ENCODE measurements at regions not wholly inside any gene's neighbourhood (a gene's known extent, or its start where the extent isn't known, plus 50 kb on each side); places are given as distances from the start of the nearest gene placed in this dataset.

DNA sequence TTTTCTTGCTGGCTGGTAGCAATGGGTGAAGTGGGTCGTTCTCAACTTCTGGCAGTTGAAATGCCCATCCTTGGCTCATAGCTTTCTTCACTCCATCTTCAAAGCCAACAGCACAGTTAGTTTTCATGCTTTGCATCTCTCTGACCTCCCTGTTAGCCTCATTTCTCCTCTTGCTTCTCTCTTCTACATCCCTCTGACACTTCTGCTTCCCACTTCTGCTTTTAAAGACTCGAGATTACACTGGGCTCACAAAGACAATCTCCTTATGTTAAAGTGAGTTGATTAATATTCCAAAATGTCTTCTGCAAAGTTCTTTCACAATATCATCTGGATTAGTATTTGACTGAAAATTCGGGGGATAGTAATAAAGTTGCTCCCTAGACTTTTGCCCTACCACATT is 684.8 kb upstream of the CCNG1 start:
- no peaks in the 10 kb centered on the region for H4K20me1 ChIP-seq (ENCODE audit: insufficient read depth, low read length)
- POLR2A ChIA-PET (ENCODE audit: unreplicated experiment) = interaction anchor here (0.7 kb wide), 1 partner anchor 157 kb away, joined by 7 read pairs; no protein-coding TSS in a partner anchor
- no peak overlapping the region for H3K14ac ChIP-seq (replicated peaks; ENCODE audit: low read depth, low read length)
- H2AK5ac ChIP-seq (ENCODE audit: low read depth, low read length) = no peak overlapping the region
- H3K18ac ChIP-seq (ENCODE audit: low read depth, low read length) = no peak overlapping the region
- no peak overlapping the region for H2AK9ac ChIP-seq (replicated peaks; ENCODE audit: low read depth, low read length, poor library complexity)
- in situ Hi-C loops (cut with MboI; ENCODE audit: low sequenced_read_pairs) (no loop called here), dilution Hi-C loops (cut with HindIII; ENCODE audit: low sequenced_read_pairs, unreplicated experiment) (no loop called here), intact Hi-C loops (cut with micrococcal nuclease) (no loop called here)
- H3K4me3 ChIP-seq (ENCODE audit: insufficient read depth, low read depth, low read length) = no peak overlapping the region
- no peak overlapping the region for H3K23ac ChIP-seq (ENCODE audit: low read depth, low read length)
- no peaks in the 10 kb centered on the region for H3K36me3 ChIP-seq (ENCODE audit: control insufficient read depth, insufficient read depth, low read length)
- no peak overlapping the region for H2AFZ ChIP-seq (replicated peaks; ENCODE audit: low read length, poor library complexity)
- BruUV-seq (replicated peaks) = no TSS peak
- H2BK5ac ChIP-seq (ENCODE audit: low read depth, low read length, poor library complexity, severe bottlenecking) = no peak overlapping the region
- H3K9ac ChIP-seq (ENCODE audit: low read depth, low read length) = no peak overlapping the region
- no peaks in the 10 kb centered on the region for H3K4me1 ChIP-seq (ENCODE audit: control insufficient read depth, insufficient read depth, low read length)
- WGBS, 2 experiments (ENCODE audit: extremely low coverage in 2 of 2, insufficient read length in 1 of 2) = no CpG with 5 or more reads among the region's 3 CpGs
- 0 out of 2 replicates have a peak, but pooled peaks cover 2% of the 10 kb centered on the region for H3K9me3 ChIP-seq (ENCODE audit: control insufficient read depth, insufficient read depth, low read length)
- H3K27me3 ChIP-seq (ENCODE audit: control insufficient read depth, insufficient read depth, low read length) = no peaks in the 10 kb centered on the region
- H3K4me2 ChIP-seq (ENCODE audit: low read depth, low read length) = no peak overlapping the region
- no peak overlapping the region for H4K91ac ChIP-seq (ENCODE audit: insufficient read depth, low read depth, low read length)
- H2BK120ac ChIP-seq (ENCODE audit: low read depth, low read length) = no peak overlapping the region
- H4K8ac ChIP-seq (ENCODE audit: low read depth in 2 of 2, low read length in 2 of 2) = no peak overlapping the region
- DNase-seq (no peak), ATAC-seq (ENCODE audit: low read depth) (no peak)
- H3K79me1 ChIP-seq (ENCODE audit: low read depth in 1 of 2, low read length in 2 of 2) = no peaks in the 10 kb centered on the region
- no peak overlapping the region for H3K56ac ChIP-seq (ENCODE audit: extremely low read depth, insufficient read depth, low read length)
- H2BK20ac ChIP-seq (ENCODE audit: low read depth, low read length) = no peak overlapping the region
- CTCF ChIA-PET = no interaction called here
- no peak overlapping the region for H3K27ac ChIP-seq (ENCODE audit: insufficient read depth, low read length)
- H2BK15ac ChIP-seq (ENCODE audit: low read depth, low read length) = no peak overlapping the region
- no peaks in the 10 kb centered on the region for H3K9me1 ChIP-seq (ENCODE audit: insufficient read depth, low read length)
- TF ChIP-seq NFE2L2 (IDR thresholded peaks at IDR 0.05; ENCODE audit: low read depth, low read length) = no peak
- TF ChIP-seq, protein P1, sequence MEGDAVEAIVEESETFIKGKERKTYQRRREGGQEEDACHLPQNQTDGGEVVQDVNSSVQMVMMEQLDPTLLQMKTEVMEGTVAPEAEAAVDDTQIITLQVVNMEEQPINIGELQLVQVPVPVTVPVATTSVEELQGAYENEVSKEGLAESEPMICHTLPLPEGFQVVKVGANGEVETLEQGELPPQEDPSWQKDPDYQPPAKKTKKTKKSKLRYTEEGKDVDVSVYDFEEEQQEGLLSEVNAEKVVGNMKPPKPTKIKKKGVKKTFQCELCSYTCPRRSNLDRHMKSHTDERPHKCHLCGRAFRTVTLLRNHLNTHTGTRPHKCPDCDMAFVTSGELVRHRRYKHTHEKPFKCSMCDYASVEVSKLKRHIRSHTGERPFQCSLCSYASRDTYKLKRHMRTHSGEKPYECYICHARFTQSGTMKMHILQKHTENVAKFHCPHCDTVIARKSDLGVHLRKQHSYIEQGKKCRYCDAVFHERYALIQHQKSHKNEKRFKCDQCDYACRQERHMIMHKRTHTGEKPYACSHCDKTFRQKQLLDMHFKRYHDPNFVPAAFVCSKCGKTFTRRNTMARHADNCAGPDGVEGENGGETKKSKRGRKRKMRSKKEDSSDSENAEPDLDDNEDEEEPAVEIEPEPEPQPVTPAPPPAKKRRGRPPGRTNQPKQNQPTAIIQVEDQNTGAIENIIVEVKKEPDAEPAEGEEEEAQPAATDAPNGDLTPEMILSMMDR (conservative IDR thresholded peaks at IDR 0.05; ENCODE audit: low read depth, low read length) = no peak
- no peak for TF ChIP-seq POLR2A (IDR thresholded peaks at IDR 0.05; ENCODE audit: low read depth, low read length)
- TF ChIP-seq, protein P2, sequence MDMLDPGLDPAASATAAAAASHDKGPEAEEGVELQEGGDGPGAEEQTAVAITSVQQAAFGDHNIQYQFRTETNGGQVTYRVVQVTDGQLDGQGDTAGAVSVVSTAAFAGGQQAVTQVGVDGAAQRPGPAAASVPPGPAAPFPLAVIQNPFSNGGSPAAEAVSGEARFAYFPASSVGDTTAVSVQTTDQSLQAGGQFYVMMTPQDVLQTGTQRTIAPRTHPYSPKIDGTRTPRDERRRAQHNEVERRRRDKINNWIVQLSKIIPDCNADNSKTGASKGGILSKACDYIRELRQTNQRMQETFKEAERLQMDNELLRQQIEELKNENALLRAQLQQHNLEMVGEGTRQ (IDR thresholded peaks at IDR 0.05; ENCODE audit: low read depth, low read length) = no peak
- no peak for TF ChIP-seq MAFK (IDR thresholded peaks at IDR 0.05; ENCODE audit: low read depth, low read length)
- no peak for TF ChIP-seq RCOR1 (IDR thresholded peaks at IDR 0.05; ENCODE audit: insufficient replicate concordance, low read length)
- no peak for TF ChIP-seq CEBPB (IDR thresholded peaks at IDR 0.05; ENCODE audit: low read depth, low read length)
- TF ChIP-seq BHLHE40 (IDR thresholded peaks at IDR 0.05; ENCODE audit: low read depth, low read length) = no peak
- no peak overlapping the region for H3K4ac ChIP-seq (ENCODE audit: low read depth, low read length)
- H4K5ac ChIP-seq (ENCODE audit: low read depth, low read length) = no peak overlapping the region

All from IMR-90 (cell line).